ENCODE measurements at regions not wholly inside any gene's neighbourhood (a gene's known extent, or its start where the extent isn't known, plus 50 kb on each side); places are given as distances from the start of the nearest gene placed in this dataset.

- TF ChIP-seq CTCF (IDR thresholded peaks at IDR 0.05) (no peak), POLR2AphosphoS5 (IDR thresholded peaks at IDR 0.05) (no peak), EP300 (IDR thresholded peaks at IDR 0.05) (no peak), POLR2A (IDR thresholded peaks at IDR 0.05; ENCODE audit: low read depth) (no peak)
Measured at GRCh38 chr13:103695320-103695719, 629.1 kb upstream of the SLC10A2 start.

All from esophagus muscularis mucosa (tissue), 4 donors.